ENCODE measurements at regions not wholly inside any gene's neighbourhood (a gene's known extent, or its start where the extent isn't known, plus 50 kb on each side); places are given as distances from the start of the nearest gene placed in this dataset.
"Not testable (repeated sequence)": the region's sequence is repeated elsewhere in the genome, so short reads cannot be mapped to it uniquely, and the experiment has no call there.

- DNase-seq: no peak
- in situ Hi-C loops (cut with MboI; ENCODE audit: low pct_unique_long_range_greater_than_20kb, low sequenced_read_pairs): no loop called here
Observed at GRCh38 chr6:50565004-50565403, 148.3 kb upstream of the TFAP2D start.

- in situ Hi-C loops (cut with MboI; ENCODE audit: low pct_unique_long_range_greater_than_20kb, low sequenced_read_pairs); DNase-seq: not testable (repeated sequence)
Observed at GRCh38 chr6:50571230-50571629, 142.1 kb upstream of the TFAP2D start.

GRCh38 chr6:50585441-50586330 lies 127.6 kb upstream of the TFAP2D start:
- in situ Hi-C loops (cut with MboI; ENCODE audit: low pct_unique_long_range_greater_than_20kb, low sequenced_read_pairs): no loop called here
- DNase-seq: no peak

- in situ Hi-C loops (cut with MboI; ENCODE audit: low pct_unique_long_range_greater_than_20kb, low sequenced_read_pairs): no loop called here
- DNase-seq: no peak
Observed at GRCh38 chr6:50586331-50586675, 127.0 kb upstream of the TFAP2D start.

- no peak for DNase-seq
- in situ Hi-C loops (cut with MboI; ENCODE audit: low pct_unique_long_range_greater_than_20kb, low sequenced_read_pairs): no loop called here
Observed at GRCh38 chr6:50589751-50590470, 123.4 kb upstream of the TFAP2D start.

GRCh38 chr6:50591135-50591534 lies 122.2 kb upstream of the TFAP2D start:
- DNase-seq: no peak
- in situ Hi-C loops (cut with MboI; ENCODE audit: low pct_unique_long_range_greater_than_20kb, low sequenced_read_pairs): no loop called here

GRCh38 chr6:50600280-50600679 lies 113.0 kb upstream of the TFAP2D start:
- DNase-seq: no peak
- in situ Hi-C loops (cut with MboI; ENCODE audit: low pct_unique_long_range_greater_than_20kb, low sequenced_read_pairs): no loop called here

GRCh38 chr6:50602292-50602691 lies 111.0 kb upstream of the TFAP2D start:
- in situ Hi-C loops (cut with MboI; ENCODE audit: low pct_unique_long_range_greater_than_20kb, low sequenced_read_pairs): no loop called here
- peak; percentile 38 for DNase-seq

GRCh38 chr6:50608421-50608820 lies 104.9 kb upstream of the TFAP2D start:
- in situ Hi-C loops (cut with MboI; ENCODE audit: low pct_unique_long_range_greater_than_20kb, low sequenced_read_pairs): no loop called here
- DNase-seq: no peak

GRCh38 chr6:50610562-50610961 lies 102.8 kb upstream of the TFAP2D start:
- no peak for DNase-seq
- in situ Hi-C loops (cut with MboI; ENCODE audit: low pct_unique_long_range_greater_than_20kb, low sequenced_read_pairs): no loop called here

GRCh38 chr6:50635429-50635828 lies 77.9 kb upstream of the TFAP2D start:
- no peak for DNase-seq
- in situ Hi-C loops (cut with MboI; ENCODE audit: low pct_unique_long_range_greater_than_20kb, low sequenced_read_pairs): no loop called here

- no peak for DNase-seq
- in situ Hi-C loops (cut with MboI; ENCODE audit: low pct_unique_long_range_greater_than_20kb, low sequenced_read_pairs): no loop called here
Observed at GRCh38 chr6:50637267-50637666, 76.1 kb upstream of the TFAP2D start.

- DNase-seq: no peak
- in situ Hi-C loops (cut with MboI; ENCODE audit: low pct_unique_long_range_greater_than_20kb, low sequenced_read_pairs): no loop called here
Observed at GRCh38 chr6:50649086-50649485, 64.2 kb upstream of the TFAP2D start.

GRCh38 chr6:50653253-50653652 lies 60.1 kb upstream of the TFAP2D start:
- in situ Hi-C loops (cut with MboI; ENCODE audit: low pct_unique_long_range_greater_than_20kb, low sequenced_read_pairs): no loop called here
- DNase-seq: no peak

- in situ Hi-C loops (cut with MboI; ENCODE audit: low pct_unique_long_range_greater_than_20kb, low sequenced_read_pairs): no loop called here
- no peak for DNase-seq
Observed at GRCh38 chr6:50654155-50654554, 59.2 kb upstream of the TFAP2D start.

GRCh38 chr6:50655848-50656453 lies 57.4 kb upstream of the TFAP2D start:
- DNase-seq: peak; percentile 8

GRCh38 chr6:50657513-50657912 lies 55.8 kb upstream of the TFAP2D start:
- no peak for DNase-seq
- in situ Hi-C loops (cut with MboI; ENCODE audit: low pct_unique_long_range_greater_than_20kb, low sequenced_read_pairs): no loop called here

More at GRCh38 chr6:50655848-50656453, 57.4 kb upstream of the TFAP2D start:
- in situ Hi-C loops (cut with MboI; ENCODE audit: low pct_unique_long_range_greater_than_20kb, low sequenced_read_pairs): no loop called here

- in situ Hi-C loops (cut with MboI; ENCODE audit: low pct_unique_long_range_greater_than_20kb, low sequenced_read_pairs): no loop called here
Observed at GRCh38 chr6:50658561-50658960, 54.8 kb upstream of the TFAP2D start.

GRCh38 chr6:50661636-50662035 lies 51.7 kb upstream of the TFAP2D start:
- in situ Hi-C loops (cut with MboI; ENCODE audit: low pct_unique_long_range_greater_than_20kb, low sequenced_read_pairs): no loop called here
- no peak for DNase-seq

More at GRCh38 chr6:50658561-50658960, 54.8 kb upstream of the TFAP2D start:
- DNase-seq: no peak

All from KBM-7 (cell line).